Heart left ventricle (tissue), 13 donors: ENCODE measurements at regions not wholly inside any gene's neighbourhood (a gene's known extent, or its start where the extent isn't known, plus 50 kb on each side); places are given as distances from the start of the nearest gene placed in this dataset.

Experiments used
- POLR2A ChIP-seq, 2 donors: fragments of 450-650 bp; IDR thresholded peaks; one replicate each; pipeline ENCODE4 v1.6.1; 2017; ENCODE audit warnings: antibody characterized with exemption in 2 of 2, mild to moderate bottlenecking in 2 of 2, moderate library complexity in 2 of 2
- TF ChIP-seq, protein P1 (sequence below), 12 donors: fragments of 200-600 bp; sonication (generic) in 4 of 12; IDR thresholded peaks; one replicate each; pipeline versions ENCODE4 v1.5.0 to v1.8.0; 2018 to 2022; ENCODE audit warnings: antibody characterized with exemption in 12 of 12, mild to moderate bottlenecking in 5 of 12
- donor health status: ischemic (EF 13 %, LVEDD 7.1; RV severe dilation, severe dysfunction).
- donor health status: DM: no; HTN: yes; CAD: no.
- donor health status: DM: no; HTN: no; CAD: no.
- donor health status: ischemic (EF 25% LVEDD 6.9; RV normal size, moderate dysfunction).
- donor health status: ischemic (EF 25% LVEDD 5.7; RV mildly dilated, moderate dysfunction).
- donor health status: ischemic (EF 35%, LVEDD 5.7; RV mildly dilated, moderate dysfunction).
- donor health status: nonischemic (EF 11% LVEDD 7.7; RV severe dilation, severe dysfunction).
- donor health status: DM: yes; HTN: yes; CAD: no.
- donor health status: PGD.
- donor health status: ischemic (EF 29% LVEDD 5.4; RV normal size, mild dysfunction).
- donor health status: nonischemic (EF 23%, LVEDD 6.1; RV moderate dilation, normal function).

DNA sequence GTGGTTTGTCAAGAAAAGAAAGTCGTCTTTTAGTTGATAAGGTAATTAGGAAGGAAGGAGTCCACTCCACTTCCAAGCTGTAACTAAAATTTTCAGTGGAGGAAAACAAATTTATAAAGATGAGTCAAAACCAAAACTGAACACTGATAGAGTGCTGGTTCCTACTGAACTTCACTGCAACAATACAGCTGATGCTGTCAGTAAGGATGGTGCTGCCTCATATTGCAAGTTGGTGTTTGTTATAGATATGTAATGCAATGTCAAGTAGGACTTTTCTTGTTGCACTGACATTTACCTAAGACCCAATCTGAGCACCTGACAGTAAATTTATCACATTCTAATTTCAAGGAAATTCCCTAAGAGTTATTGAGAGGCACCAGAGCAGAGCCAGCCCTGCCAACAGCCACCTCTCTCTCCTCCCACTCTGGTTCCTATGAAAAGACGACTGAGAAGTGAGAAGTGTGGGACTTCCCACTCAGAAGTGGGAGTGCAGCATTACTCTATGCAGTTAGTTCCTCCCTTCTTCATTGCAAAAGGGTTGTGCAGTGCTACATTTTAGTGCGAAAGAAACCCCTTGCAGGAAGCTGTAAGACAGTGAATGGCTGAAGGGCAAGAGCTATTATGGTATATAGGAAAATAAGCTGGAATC is 350.8 kb downstream of the NFIB start:
- TF ChIP-seq, protein P1, sequence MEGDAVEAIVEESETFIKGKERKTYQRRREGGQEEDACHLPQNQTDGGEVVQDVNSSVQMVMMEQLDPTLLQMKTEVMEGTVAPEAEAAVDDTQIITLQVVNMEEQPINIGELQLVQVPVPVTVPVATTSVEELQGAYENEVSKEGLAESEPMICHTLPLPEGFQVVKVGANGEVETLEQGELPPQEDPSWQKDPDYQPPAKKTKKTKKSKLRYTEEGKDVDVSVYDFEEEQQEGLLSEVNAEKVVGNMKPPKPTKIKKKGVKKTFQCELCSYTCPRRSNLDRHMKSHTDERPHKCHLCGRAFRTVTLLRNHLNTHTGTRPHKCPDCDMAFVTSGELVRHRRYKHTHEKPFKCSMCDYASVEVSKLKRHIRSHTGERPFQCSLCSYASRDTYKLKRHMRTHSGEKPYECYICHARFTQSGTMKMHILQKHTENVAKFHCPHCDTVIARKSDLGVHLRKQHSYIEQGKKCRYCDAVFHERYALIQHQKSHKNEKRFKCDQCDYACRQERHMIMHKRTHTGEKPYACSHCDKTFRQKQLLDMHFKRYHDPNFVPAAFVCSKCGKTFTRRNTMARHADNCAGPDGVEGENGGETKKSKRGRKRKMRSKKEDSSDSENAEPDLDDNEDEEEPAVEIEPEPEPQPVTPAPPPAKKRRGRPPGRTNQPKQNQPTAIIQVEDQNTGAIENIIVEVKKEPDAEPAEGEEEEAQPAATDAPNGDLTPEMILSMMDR (IDR thresholded peaks at IDR 0.05): no peak
- TF ChIP-seq POLR2A (IDR thresholded peaks at IDR 0.05): no peak
